ENCODE measurements at regions not wholly inside any gene's neighbourhood (a gene's known extent, or its start where the extent isn't known, plus 50 kb on each side); places are given as distances from the start of the nearest gene placed in this dataset.

GRCh38 chr22:48754611-48755058, 1073.0 kb downstream of the BRD1 start:
- no peak for DNase-seq

- DNase-seq = no peak
Measured at GRCh38 chr22:48753752-48754517, 1073.7 kb downstream of the BRD1 start.

- no peak for DNase-seq
Measured at GRCh38 chr22:48753381-48753730, 1074.3 kb downstream of the BRD1 start.

GRCh38 chr22:48752451-48753380, 1075.0 kb downstream of the BRD1 start:
- no peak for DNase-seq

GRCh38 chr22:48751539-48752437, 1075.9 kb downstream of the BRD1 start:
- DNase-seq = no peak

GRCh38 chr22:48750826-48751440, 1076.7 kb downstream of the BRD1 start:
- no peak for DNase-seq

GRCh38 chr22:48750282-48750681, 1077.4 kb downstream of the BRD1 start:
- no peak for DNase-seq

- DNase-seq = no peak
Measured at GRCh38 chr22:48749555-48750227, 1078.0 kb downstream of the BRD1 start.

- DNase-seq = no peak
Measured at GRCh38 chr22:48748860-48749554, 1078.7 kb downstream of the BRD1 start.

GRCh38 chr22:48748113-48748859, 1079.4 kb downstream of the BRD1 start:
- DNase-seq = no peak

GRCh38 chr22:48746789-48747425, 1080.8 kb downstream of the BRD1 start:
- DNase-seq = no peak

GRCh38 chr22:48745842-48746788, 1081.6 kb downstream of the BRD1 start:
- DNase-seq = no peak

GRCh38 chr22:48744967-48745841, 1082.5 kb downstream of the BRD1 start:
- DNase-seq = no peak

- DNase-seq = no peak
Measured at GRCh38 chr22:48744283-48744641, 1083.4 kb downstream of the BRD1 start.

GRCh38 chr22:48743601-48744282, 1083.9 kb downstream of the BRD1 start:
- DNase-seq = no peak

GRCh38 chr22:48742556-48743343, 1084.9 kb downstream of the BRD1 start:
- no peak for DNase-seq
